Esophagus (tissue), 2 donors: ENCODE measurements at regions not wholly inside any gene's neighbourhood (a gene's known extent, or its start where the extent isn't known, plus 50 kb on each side); places are given as distances from the start of the nearest gene placed in this dataset.

Experiments
- H3K27ac ChIP-seq, 2 donors: one replicate each; pipeline ENCODE4 v1.5.1; 2013; ENCODE audit warnings: low read depth in 2 of 2, mild to moderate bottlenecking in 2 of 2, inconsistent platforms in 1 of 2, low read length in 1 of 2, moderate library complexity in 1 of 2
- H3K27me3 ChIP-seq, 2 donors: one replicate each; pipeline ENCODE4 v1.6.1; 2013; ENCODE audit warnings: low read length in 2 of 2, control low read depth in 1 of 2, mild to moderate bottlenecking in 1 of 2; ENCODE audit not compliant: insufficient read depth in 2 of 2, control insufficient read depth in 1 of 2
- H3K36me3 ChIP-seq, 2 donors: one replicate each; pipeline ENCODE4 v1.6.1; 2013; ENCODE audit warnings: low read length in 1 of 2; ENCODE audit not compliant: control insufficient read depth in 2 of 2, insufficient read depth in 2 of 2
- H3K4me1 ChIP-seq, 2 donors: one replicate each; pipeline ENCODE4 v1.6.1; 2013; ENCODE audit warnings: low read length in 1 of 2; ENCODE audit not compliant: control insufficient read depth in 2 of 2, insufficient read depth in 2 of 2
- H3K4me3 ChIP-seq, 2 donors: one replicate each; pipeline ENCODE4 v1.5.1; 2013; ENCODE audit warnings: low read length in 2 of 2, mild to moderate bottlenecking in 2 of 2, low read depth in 1 of 2, moderate library complexity in 1 of 2
- H3K9me3 ChIP-seq, 2 donors: one replicate each; pipeline ENCODE4 v1.6.1; 2013; ENCODE audit warnings: mild to moderate bottlenecking in 2 of 2, low read depth in 1 of 2, low read length in 1 of 2, moderate library complexity in 1 of 2; ENCODE audit not compliant: control insufficient read depth in 2 of 2, insufficient read depth in 1 of 2
- WGBS, 2 donors: extraction: QIAGEN DNeasy Blood & Tissue Kit; methylation state at CpG; one replicate each; pipeline ENCODE4 v1.1.7; 2013; 5-methylcytosine and 5-hydroxymethylcytosine counted together
- donor health status: healthy with polysubstance abuse.
- donor health status: Bipolar disorder and iron deficiency.

DNA sequence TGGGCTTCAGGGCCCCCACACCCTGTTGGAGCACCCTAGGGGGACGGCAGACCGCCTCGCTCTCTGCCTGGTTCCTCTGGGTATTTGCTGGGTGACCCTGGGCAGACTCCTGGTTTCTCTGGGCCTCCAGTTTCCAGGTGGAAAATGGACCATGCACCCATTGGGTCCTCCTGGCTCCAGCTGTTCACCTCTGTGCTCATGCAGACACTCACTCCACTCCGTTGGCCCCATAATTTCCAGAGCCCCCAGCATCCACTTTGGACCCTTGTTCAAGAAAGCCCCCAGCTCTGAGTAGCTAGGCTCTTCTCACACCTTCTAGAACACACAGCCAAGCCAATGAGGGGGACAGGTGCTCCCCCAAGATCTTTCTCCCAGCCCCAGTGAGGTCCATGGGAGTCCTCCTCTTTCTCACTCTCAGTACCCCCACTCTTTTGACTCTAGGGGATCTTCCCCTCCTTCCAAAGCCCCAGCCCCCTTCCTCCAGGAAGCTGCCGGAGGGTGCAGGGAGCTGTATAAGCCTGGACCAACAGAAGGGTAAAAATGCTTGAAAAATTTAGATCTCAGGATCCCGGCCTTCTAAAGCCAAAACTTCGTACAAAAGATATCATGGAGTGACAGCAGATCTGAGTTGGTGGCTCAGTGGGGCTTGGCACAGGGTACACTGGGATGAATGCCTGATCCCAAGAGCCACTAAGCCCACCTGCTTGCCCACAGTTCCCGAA is 174.8 kb upstream of the RTL1 start:
- WGBS, 2 donors = 80 to 84% methylated on average over 8 of the region's 8 CpGs
- Histone ChIP-seq H3K27me3 (peaks cover 0 to 2% of the 10 kb centered on the region in 2 donors), H3K4me3 (no peak overlapping the region), H3K27ac (no peak overlapping the region), H3K4me1 (peaks cover 0 to 2% of the 10 kb centered on the region in 2 donors), H3K9me3 (peaks cover 2 to 4% of the 10 kb centered on the region in 2 donors), H3K36me3 (no peaks in the 10 kb centered on the region)

DNA sequence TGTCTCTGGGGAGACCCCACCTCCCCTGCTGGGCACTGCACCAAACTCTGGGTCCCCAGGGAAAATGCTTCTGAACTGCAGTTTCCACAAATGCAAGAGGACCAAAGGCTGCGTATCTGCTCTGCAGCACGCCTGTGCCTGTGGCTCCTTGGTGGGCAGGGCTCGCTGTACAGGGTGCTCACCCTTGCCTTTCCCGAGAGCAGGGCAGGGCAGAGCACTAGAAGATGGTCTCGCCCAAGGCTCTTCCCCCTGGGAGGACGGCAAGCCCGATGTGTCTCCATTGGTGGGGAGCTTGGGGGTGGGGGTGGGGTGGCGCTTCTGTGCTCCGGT is 175.3 kb upstream of the RTL1 start:
- H3K27me3 ChIP-seq = peaks cover 0 to 2% of the 10 kb centered on the region in 2 donors
- H3K27ac ChIP-seq = no peak overlapping the region
- peaks cover 2 to 4% of the 10 kb centered on the region in 2 donors for H3K9me3 ChIP-seq
- 80 to 82% methylated on average over 9 of the region's 9 CpGs for WGBS, 2 donors
- H3K4me1 ChIP-seq = peaks cover 0 to 2% of the 10 kb centered on the region in 2 donors
- H3K4me3 ChIP-seq = no peak overlapping the region
- H3K36me3 ChIP-seq = no peaks in the 10 kb centered on the region

DNA sequence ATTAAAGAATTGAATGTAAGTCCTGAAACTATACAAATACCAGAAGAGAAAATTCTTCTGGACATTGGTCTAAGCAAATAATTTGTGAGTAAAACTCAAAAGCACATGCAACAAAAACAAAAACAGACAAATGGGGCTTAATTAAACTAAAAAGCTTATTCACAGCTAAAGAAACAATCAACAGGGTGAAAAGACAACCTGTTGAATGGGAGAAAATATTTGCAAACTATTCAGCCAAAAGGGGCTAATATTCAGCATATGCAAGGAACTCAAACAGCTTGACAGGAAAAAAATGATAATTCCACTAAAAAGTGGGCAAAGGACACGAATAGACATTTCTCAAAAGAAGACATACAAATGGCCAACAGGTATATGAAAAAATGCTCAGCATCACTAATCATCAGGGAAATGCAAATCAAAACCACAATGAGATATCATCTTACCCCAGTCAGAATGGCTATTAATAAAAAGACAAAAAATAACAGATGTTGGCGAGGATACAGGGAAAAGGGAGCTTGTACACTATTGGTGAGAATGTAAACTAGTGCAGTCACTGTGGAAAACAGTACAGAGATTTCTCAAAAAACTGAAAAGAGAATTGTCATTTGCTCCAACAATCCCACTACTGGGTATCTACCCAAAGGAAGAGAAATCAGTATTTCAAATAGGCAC is 177.5 kb upstream of the RTL1 start:
- H3K27me3 ChIP-seq = no peaks in the 10 kb centered on the region

DNA sequence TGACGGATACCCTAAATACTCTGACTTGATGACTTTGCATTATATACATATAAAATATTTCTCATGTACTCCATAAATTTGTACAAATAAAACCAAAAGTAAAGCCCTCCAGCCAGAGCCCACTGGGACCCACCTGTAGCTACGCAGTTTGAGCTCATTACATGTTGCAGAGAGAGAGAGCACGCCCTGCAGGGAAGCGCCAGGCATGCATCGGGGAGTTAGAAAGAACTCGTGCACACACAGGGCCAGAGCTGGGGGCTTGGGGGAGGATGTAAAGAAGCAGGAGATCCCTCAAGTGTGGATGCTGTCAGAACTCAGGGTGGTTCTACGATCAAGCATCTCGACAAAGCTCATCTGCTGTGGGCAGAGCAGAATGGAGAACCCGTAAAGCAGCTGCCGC is 178.5 kb upstream of the RTL1 start:
- Histone ChIP-seq H3K9me3 (peaks cover 2 to 4% of the 10 kb centered on the region in 2 donors), H3K27me3 (no peaks in the 10 kb centered on the region), H3K27ac (no peak overlapping the region), H3K4me3 (no peak overlapping the region), H3K36me3 (no peaks in the 10 kb centered on the region), H3K4me1 (peaks cover 0 to 2% of the 10 kb centered on the region in 2 donors)
- WGBS, 2 donors = 77 to 80% methylated on average over 10 of the region's 10 CpGs

More for the DNA sequence above, 177.5 kb upstream of the RTL1 start:
- Histone ChIP-seq H3K4me3 (no peak overlapping the region), H3K4me1 (peaks cover 0 to 2% of the 10 kb centered on the region in 2 donors), H3K36me3 (no peaks in the 10 kb centered on the region), H3K9me3 (peaks cover 2 to 4% of the 10 kb centered on the region in 2 donors), H3K27ac (no peak overlapping the region)
- WGBS, 2 donors = 87 to 91% methylated on average over 2 of the region's 2 CpGs

DNA sequence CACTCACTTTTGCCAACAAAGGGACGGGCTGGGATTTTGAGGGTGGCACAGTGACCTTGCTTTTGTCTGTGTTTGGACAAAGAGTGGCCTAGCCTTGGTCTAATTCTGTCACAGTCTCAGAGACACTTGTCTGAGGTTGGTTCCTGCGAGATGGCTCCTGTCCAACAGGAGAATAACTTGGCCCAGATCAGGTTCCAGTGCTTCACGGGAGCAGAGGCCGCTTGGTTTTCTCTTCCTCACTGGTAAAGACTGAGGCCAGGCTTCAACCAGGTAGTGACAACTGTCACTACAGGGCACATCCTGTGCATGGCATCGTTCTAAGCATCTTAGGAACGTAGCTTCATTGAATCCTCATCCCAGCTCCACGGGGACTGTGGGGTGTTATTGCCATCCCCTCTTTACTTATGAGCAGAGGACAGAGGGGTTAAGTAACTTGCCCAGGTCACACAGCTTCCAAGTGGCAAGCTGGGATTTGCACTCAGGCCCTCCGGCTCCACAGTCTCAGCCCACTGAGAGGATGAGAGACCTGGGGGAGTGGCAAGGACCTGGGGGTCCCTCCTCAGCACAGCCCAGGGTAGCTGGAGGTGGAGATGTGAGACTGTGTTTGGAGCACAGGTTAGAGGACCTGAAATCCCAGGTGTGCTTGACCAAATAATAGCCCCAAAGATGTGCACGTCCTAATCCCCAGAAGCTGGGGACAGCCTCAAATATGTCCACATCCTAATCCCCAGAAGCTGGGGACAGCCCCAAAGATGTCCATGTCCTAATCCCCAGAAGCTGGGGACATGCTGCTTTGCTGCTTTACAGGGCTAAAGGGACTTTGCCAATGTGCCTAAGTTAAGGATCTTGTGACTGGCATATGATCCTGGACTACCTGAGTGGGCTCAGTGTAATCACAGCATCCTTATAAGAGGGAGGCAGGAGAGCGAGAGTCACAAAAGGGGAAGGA is 179.2 kb upstream of the RTL1 start:
- Histone ChIP-seq H3K27ac (no peak overlapping the region), H3K4me1 (no peaks in the 10 kb centered on the region), H3K4me3 (no peak overlapping the region), H3K9me3 (peaks cover 2 to 4% of the 10 kb centered on the region in 2 donors), H3K27me3 (no peaks in the 10 kb centered on the region), H3K36me3 (no peaks in the 10 kb centered on the region)
- WGBS, 2 donors = 77 to 81% methylated on average over 10 of the region's 10 CpGs

DNA sequence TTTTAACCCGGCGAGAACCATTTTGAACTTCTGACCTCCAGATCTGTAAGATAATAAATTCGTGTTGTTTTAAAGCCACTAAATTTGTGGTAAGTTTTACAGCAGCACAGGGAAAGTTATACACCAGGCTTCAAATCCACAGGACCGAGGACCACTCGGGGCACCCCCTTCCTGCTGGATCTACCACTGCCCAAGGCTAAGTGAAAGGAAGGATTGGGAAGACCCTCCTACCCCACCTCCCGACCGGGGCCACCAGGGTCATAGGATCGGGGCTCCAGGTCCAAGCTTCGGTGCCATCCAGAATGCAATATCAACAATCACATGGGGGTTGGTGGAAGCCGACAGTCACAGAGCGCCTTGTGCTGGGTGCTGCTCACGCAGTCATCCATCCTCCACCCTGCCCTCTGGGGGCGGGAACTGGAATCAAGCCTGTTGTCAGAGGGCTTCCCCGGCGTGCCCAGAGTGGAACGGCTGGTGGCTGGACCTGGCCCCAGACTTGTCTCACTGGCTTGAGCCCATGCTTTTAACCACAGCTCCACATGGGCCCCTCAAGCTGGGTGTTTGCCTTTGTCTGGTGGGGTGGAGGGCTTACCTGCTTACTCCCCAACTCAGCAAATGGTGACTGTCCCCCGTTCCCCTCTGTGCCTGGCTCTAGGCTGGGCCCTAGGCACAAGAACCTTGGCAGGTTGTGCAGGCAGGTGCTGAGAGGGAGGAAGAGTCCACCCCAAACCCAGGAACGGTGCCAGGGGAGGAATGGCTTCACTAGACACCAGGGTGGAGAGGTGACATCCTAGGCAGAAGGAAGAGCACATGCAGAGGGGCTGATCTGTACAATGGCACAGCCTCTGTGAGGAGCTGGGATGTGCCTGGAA is 180.3 kb upstream of the RTL1 start:
- Histone ChIP-seq H3K4me1 (no peaks in the 10 kb centered on the region), H3K4me3 (no peak overlapping the region), H3K9me3 (peaks cover 0 to 4% of the 10 kb centered on the region in 2 donors), H3K27me3 (no peaks in the 10 kb centered on the region), H3K36me3 (no peaks in the 10 kb centered on the region), H3K27ac (no peak overlapping the region)
- WGBS, 2 donors = 63 to 71% methylated on average over 18 of the region's 18 CpGs

DNA sequence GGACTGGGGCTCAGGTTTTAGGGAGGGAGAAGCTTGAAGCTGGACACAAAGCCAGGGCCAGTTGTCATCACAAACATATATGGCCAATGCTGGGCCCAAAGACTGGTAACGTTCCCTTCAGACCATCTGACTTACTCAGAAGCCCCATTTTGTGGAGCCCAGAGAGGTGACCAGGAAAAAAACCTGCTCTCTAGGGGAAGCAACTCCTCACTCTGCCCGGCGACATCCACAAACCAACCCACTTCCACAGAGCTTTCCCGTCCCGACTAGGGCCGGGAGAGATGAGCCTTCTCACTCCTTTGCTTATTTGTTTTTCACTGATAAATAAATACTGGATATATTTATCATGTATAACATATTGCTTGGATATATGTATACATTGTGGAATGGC is 180.9 kb upstream of the RTL1 start:
- WGBS, 2 donors = 89 to 92% methylated on average over 6 of the region's 6 CpGs
- no peaks in the 10 kb centered on the region for H3K4me1 ChIP-seq
- peaks cover 0 to 4% of the 10 kb centered on the region in 2 donors for H3K9me3 ChIP-seq
- no peak overlapping the region for H3K27ac ChIP-seq
- H3K4me3 ChIP-seq = no peak overlapping the region
- no peaks in the 10 kb centered on the region for H3K27me3 ChIP-seq
- no peaks in the 10 kb centered on the region for H3K36me3 ChIP-seq

DNA sequence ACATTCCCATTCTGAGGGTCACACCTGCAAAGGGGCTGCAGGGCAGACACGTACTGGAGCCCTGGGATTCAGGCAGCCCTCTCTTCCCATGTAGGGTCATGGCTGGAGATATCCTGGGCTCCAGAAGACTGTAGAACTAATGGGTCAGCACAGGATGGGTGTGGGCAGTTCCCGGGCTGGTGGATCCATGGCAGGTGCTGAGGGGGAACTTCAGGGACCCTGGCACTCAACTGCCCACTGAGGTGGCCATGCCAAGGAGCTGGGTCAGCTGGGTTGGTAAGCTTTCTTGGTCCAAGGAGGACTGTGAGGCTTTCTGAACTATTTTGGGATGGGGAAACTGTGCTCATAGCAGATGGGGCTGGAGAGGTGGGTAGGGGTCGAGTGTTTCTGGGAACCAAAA is 183.4 kb upstream of the RTL1 start:
- H3K9me3 ChIP-seq = peaks cover 0 to 4% of the 10 kb centered on the region in 2 donors
- WGBS, 2 donors = 69 to 79% methylated on average over 3 of the region's 3 CpGs
- no peak overlapping the region for H3K4me3 ChIP-seq
- H3K27me3 ChIP-seq = no peaks in the 10 kb centered on the region
- H3K4me1 ChIP-seq = no peaks in the 10 kb centered on the region
- H3K27ac ChIP-seq = no peak overlapping the region
- no peaks in the 10 kb centered on the region for H3K36me3 ChIP-seq
